ENCODE measurements at regions not wholly inside any gene's neighbourhood (a gene's known extent, or its start where the extent isn't known, plus 50 kb on each side); places are given as distances from the start of the nearest gene placed in this dataset.

- H3K9me3 ChIP-seq (ENCODE audit: control insufficient read depth, insufficient read depth, low read length): no peaks in the 10 kb centered on the region
- no peak overlapping the region for H3K27ac ChIP-seq (ENCODE audit: low read depth, low read length)
- no peak overlapping the region for H3K4me3 ChIP-seq (ENCODE audit: low read length)
- TF ChIP-seq EZH2phosphoT487 (IDR thresholded peaks at IDR 0.05; ENCODE audit: borderline replicate concordance, low read length) (no peak), CTCF (IDR thresholded peaks at IDR 0.05; ENCODE audit: low read depth, low read length, poor library complexity, severe bottlenecking) (no peak)
- no peaks in the 10 kb centered on the region for H4K20me1 ChIP-seq (ENCODE audit: control insufficient read depth, insufficient read depth, low read depth, low read length)
- H3K9me2 ChIP-seq (replicated peaks; ENCODE audit: control insufficient read depth, low read length): no peaks in the 10 kb centered on the region
- no peak overlapping the region for H3K4me2 ChIP-seq (ENCODE audit: low read length)
- no peaks in the 10 kb centered on the region for H3F3A ChIP-seq (ENCODE audit: control insufficient read depth, insufficient read depth)
- no peaks in the 10 kb centered on the region for H3K27me3 ChIP-seq (ENCODE audit: control insufficient read depth, low read length)
- no peaks in the 10 kb centered on the region for H3K36me3 ChIP-seq (ENCODE audit: control insufficient read depth, low read length)
- H3K4me1 ChIP-seq (ENCODE audit: control insufficient read depth, low read length): no peaks in the 10 kb centered on the region
- H3K79me2 ChIP-seq (ENCODE audit: control insufficient read depth, low read length): no peaks in the 10 kb centered on the region
Observed at GRCh38 chr14:89551955-89552354, 134.9 kb upstream of the FOXN3 start.

- no peaks in the 10 kb centered on the region for H3K9me3 ChIP-seq (ENCODE audit: control insufficient read depth, insufficient read depth, low read length)
- TF ChIP-seq CTCF (IDR thresholded peaks at IDR 0.05; ENCODE audit: low read depth, low read length, poor library complexity, severe bottlenecking) (no peak), EZH2phosphoT487 (IDR thresholded peaks at IDR 0.05; ENCODE audit: borderline replicate concordance, low read length) (no peak)
- no peaks in the 10 kb centered on the region for H4K20me1 ChIP-seq (ENCODE audit: control insufficient read depth, insufficient read depth, low read depth, low read length)
- no peaks in the 10 kb centered on the region for H3K27me3 ChIP-seq (ENCODE audit: control insufficient read depth, low read length)
- no peak overlapping the region for H3K4me2 ChIP-seq (ENCODE audit: low read length)
- no peaks in the 10 kb centered on the region for H3K4me1 ChIP-seq (ENCODE audit: control insufficient read depth, low read length)
- H3K4me3 ChIP-seq (ENCODE audit: low read length): no peak overlapping the region
- no peaks in the 10 kb centered on the region for H3K79me2 ChIP-seq (ENCODE audit: control insufficient read depth, low read length)
- H3F3A ChIP-seq (ENCODE audit: control insufficient read depth, insufficient read depth): no peaks in the 10 kb centered on the region
- H3K9me2 ChIP-seq (replicated peaks; ENCODE audit: control insufficient read depth, low read length): no peaks in the 10 kb centered on the region
- H3K27ac ChIP-seq (ENCODE audit: low read depth, low read length): no peak overlapping the region
- no peaks in the 10 kb centered on the region for H3K36me3 ChIP-seq (ENCODE audit: control insufficient read depth, low read length)
Observed at GRCh38 chr14:89551432-89551831, 134.4 kb upstream of the FOXN3 start.

GRCh38 chr14:89550821-89551220 lies 133.8 kb upstream of the FOXN3 start:
- H3K4me3 ChIP-seq (ENCODE audit: low read length): no peak overlapping the region
- H3K79me2 ChIP-seq (ENCODE audit: control insufficient read depth, low read length): no peaks in the 10 kb centered on the region
- no peaks in the 10 kb centered on the region for H4K20me1 ChIP-seq (ENCODE audit: control insufficient read depth, insufficient read depth, low read depth, low read length)
- no peaks in the 10 kb centered on the region for H3K9me2 ChIP-seq (replicated peaks; ENCODE audit: control insufficient read depth, low read length)
- TF ChIP-seq EZH2phosphoT487 (IDR thresholded peaks at IDR 0.05; ENCODE audit: borderline replicate concordance, low read length) (no peak), CTCF (IDR thresholded peaks at IDR 0.05; ENCODE audit: low read depth, low read length, poor library complexity, severe bottlenecking) (no peak)
- no peak overlapping the region for H3K4me2 ChIP-seq (ENCODE audit: low read length)
- H3F3A ChIP-seq (ENCODE audit: control insufficient read depth, insufficient read depth): no peaks in the 10 kb centered on the region
- H3K4me1 ChIP-seq (ENCODE audit: control insufficient read depth, low read length): no peaks in the 10 kb centered on the region
- no peaks in the 10 kb centered on the region for H3K9me3 ChIP-seq (ENCODE audit: control insufficient read depth, insufficient read depth, low read length)
- no peaks in the 10 kb centered on the region for H3K36me3 ChIP-seq (ENCODE audit: control insufficient read depth, low read length)
- no peak overlapping the region for H3K27ac ChIP-seq (ENCODE audit: low read depth, low read length)
- no peaks in the 10 kb centered on the region for H3K27me3 ChIP-seq (ENCODE audit: control insufficient read depth, low read length)

Measured in DOHH2 (cell line).